ENCODE measurements at regions not wholly inside any gene's neighbourhood (a gene's known extent, or its start where the extent isn't known, plus 50 kb on each side); places are given as distances from the start of the nearest gene placed in this dataset.

GRCh38 chr2:11914455-11914854, 168.0 kb downstream of the LPIN1 start:
- TF ChIP-seq, protein P1, sequence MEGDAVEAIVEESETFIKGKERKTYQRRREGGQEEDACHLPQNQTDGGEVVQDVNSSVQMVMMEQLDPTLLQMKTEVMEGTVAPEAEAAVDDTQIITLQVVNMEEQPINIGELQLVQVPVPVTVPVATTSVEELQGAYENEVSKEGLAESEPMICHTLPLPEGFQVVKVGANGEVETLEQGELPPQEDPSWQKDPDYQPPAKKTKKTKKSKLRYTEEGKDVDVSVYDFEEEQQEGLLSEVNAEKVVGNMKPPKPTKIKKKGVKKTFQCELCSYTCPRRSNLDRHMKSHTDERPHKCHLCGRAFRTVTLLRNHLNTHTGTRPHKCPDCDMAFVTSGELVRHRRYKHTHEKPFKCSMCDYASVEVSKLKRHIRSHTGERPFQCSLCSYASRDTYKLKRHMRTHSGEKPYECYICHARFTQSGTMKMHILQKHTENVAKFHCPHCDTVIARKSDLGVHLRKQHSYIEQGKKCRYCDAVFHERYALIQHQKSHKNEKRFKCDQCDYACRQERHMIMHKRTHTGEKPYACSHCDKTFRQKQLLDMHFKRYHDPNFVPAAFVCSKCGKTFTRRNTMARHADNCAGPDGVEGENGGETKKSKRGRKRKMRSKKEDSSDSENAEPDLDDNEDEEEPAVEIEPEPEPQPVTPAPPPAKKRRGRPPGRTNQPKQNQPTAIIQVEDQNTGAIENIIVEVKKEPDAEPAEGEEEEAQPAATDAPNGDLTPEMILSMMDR (conservative IDR thresholded peaks at IDR 0.05; ENCODE audit: low read length), result no peak
- TF ChIP-seq EZH2phosphoT487 (IDR thresholded peaks at IDR 0.05; ENCODE audit: borderline replicate concordance, low read depth, low read length), result no peak
